DND-41 (cell line): ENCODE measurements at regions not wholly inside any gene's neighbourhood (a gene's known extent, or its start where the extent isn't known, plus 50 kb on each side); places are given as distances from the start of the nearest gene placed in this dataset.

ENCODE experiments used
- EZH2 ChIP-seq: IDR thresholded peaks from 3 replicates; pipeline ENCODE4 v1.6.1; 2012; ENCODE audit warnings: borderline replicate concordance, low read depth, mild to moderate bottlenecking, moderate library complexity, low read length, inconsistent platforms; ENCODE audit not compliant: severe bottlenecking
- TF ChIP-seq, protein P1 (sequence below): IDR thresholded peaks from 2 replicates; pipeline ENCODE4 v1.5.1; 2012; ENCODE audit warnings: borderline replicate concordance, low read length, moderate library complexity, mild to moderate bottlenecking; ENCODE audit not compliant: poor library complexity, severe bottlenecking; ENCODE audit errors: extremely low read depth

DNA sequence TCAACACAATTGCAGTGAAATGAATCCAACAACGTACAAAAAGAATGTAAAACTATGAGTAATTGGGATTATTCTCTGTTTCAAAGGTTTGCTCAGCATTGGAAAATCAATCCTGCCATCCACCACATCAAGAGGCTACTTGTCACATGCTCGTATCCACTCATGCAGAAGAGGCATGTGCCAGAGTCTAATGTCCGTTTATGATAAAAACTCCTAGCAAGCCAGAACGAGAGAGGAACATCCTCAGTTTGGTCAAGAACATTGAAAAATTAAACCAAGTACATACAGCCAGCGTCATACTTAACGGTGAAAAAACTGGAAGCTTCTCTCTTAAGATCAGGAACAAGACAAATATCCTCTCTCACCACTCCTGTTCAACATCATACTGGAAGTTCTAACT, 563.9 kb upstream of the TMEM132C start:
- TF ChIP-seq, protein P1, sequence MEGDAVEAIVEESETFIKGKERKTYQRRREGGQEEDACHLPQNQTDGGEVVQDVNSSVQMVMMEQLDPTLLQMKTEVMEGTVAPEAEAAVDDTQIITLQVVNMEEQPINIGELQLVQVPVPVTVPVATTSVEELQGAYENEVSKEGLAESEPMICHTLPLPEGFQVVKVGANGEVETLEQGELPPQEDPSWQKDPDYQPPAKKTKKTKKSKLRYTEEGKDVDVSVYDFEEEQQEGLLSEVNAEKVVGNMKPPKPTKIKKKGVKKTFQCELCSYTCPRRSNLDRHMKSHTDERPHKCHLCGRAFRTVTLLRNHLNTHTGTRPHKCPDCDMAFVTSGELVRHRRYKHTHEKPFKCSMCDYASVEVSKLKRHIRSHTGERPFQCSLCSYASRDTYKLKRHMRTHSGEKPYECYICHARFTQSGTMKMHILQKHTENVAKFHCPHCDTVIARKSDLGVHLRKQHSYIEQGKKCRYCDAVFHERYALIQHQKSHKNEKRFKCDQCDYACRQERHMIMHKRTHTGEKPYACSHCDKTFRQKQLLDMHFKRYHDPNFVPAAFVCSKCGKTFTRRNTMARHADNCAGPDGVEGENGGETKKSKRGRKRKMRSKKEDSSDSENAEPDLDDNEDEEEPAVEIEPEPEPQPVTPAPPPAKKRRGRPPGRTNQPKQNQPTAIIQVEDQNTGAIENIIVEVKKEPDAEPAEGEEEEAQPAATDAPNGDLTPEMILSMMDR = no peak
- TF ChIP-seq EZH2 = no peak
